GM10248 (cell line): ENCODE measurements at regions not wholly inside any gene's neighbourhood (a gene's known extent, or its start where the extent isn't known, plus 50 kb on each side); places are given as distances from the start of the nearest gene placed in this dataset.

ENCODE experiments used
- CTCF ChIA-PET: fragments of 300-600 bp; sonication (Branson Sonifier 250); formaldehyde crosslinking; extraction: SDS; loops from one replicate; lab custom pipeline; 2021; ENCODE audit warnings: antibody characterized with exemption; lab: Yijun Ruan, JAX
- POLR2A ChIA-PET: fragments of 350-650 bp; sonication (Branson Sonifier 250); formaldehyde crosslinking; extraction: SDS; loops from one replicate; lab custom pipeline; 2020; ENCODE audit warnings: antibody characterized with exemption; lab: Yijun Ruan, JAX
- DNase-seq: peaks from one replicate; pipeline ENCODE4 v3.0.0; 2012; ENCODE audit errors: extremely low spot score
- TF ChIP-seq, protein P1 (sequence below): IDR thresholded peaks from 2 replicates; pipeline ENCODE4 v1.5.1; 2012; ENCODE audit warnings: mild to moderate bottlenecking, low read depth; ENCODE audit errors: extremely low read depth, missing control alignments, control extremely low read depth

DNA sequence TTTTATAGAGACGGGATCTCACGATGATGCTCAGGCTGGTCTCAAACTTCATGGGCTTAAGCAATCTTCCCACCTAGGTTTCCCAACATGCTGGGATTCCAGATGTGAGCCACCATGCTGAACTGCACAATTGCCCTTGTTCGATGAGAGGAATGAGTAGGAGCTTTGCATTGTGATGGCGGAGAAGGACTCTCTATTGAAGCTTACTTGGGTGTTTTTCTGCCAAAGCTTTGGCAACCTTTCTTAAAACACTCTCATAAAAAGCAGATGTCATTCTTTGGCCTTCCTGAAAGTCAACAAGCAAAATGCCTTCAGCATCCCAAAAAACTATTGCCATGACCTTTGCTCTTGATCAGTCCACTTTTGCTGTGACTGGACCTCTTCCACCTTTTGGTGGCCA, 904.8 kb upstream of the TMEM132C start:
- TF ChIP-seq, protein P1, sequence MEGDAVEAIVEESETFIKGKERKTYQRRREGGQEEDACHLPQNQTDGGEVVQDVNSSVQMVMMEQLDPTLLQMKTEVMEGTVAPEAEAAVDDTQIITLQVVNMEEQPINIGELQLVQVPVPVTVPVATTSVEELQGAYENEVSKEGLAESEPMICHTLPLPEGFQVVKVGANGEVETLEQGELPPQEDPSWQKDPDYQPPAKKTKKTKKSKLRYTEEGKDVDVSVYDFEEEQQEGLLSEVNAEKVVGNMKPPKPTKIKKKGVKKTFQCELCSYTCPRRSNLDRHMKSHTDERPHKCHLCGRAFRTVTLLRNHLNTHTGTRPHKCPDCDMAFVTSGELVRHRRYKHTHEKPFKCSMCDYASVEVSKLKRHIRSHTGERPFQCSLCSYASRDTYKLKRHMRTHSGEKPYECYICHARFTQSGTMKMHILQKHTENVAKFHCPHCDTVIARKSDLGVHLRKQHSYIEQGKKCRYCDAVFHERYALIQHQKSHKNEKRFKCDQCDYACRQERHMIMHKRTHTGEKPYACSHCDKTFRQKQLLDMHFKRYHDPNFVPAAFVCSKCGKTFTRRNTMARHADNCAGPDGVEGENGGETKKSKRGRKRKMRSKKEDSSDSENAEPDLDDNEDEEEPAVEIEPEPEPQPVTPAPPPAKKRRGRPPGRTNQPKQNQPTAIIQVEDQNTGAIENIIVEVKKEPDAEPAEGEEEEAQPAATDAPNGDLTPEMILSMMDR, result no peak
- CTCF ChIA-PET, result no interaction called here
- no peak for DNase-seq
- POLR2A ChIA-PET, result no interaction called here

DNA sequence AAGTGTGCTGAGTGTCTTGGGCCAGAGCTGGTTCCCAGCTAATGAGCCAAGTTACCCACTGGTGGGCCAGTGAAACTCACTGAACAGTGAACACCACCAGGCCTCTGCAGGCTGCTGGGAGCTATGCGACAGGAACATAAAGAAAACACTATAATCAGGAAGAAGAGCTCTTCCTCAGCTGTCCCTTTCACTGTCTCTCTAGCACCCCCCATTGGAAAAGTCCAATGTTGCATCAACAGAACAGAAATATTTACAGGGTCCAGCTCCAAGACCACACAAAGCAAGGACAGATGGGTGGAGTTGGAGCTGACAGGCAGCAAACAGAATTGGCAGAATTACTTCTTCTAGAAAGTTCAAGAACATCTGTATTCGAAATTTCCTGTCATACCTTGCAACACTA, 903.6 kb upstream of the TMEM132C start:
- ChIA-PET CTCF (interaction anchor here (1.2 to 1.3 kb wide), 2 partner anchors 18 to 255 kb away, joined by 3 to 5 read pairs; no protein-coding TSS in a partner anchor), POLR2A (no interaction called here)
- TF ChIP-seq, protein P1, result no peak
- DNase-seq, result no peak

DNA sequence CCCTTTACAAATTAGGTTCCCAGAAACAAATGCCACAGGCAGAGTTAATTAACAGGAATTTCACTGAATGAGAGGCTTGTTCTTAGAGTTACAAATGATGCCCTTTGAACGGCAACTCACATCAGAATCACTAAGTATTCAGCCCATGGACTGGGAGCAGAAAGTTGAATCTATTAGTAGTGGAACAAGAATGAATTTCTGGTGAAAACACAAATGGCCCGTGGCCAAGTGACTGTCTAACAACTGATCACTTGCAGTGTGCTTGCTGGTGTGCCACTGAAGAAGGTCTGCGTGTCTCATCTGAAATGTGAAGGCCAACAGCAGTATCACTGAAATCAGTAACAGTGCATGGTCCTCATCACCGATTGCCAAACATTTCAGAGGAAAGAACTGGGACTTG, 893.4 kb upstream of the TMEM132C start:
- ChIA-PET CTCF (no interaction called here), POLR2A (no interaction called here)
- TF ChIP-seq, protein P1, result no peak
- no peak for DNase-seq

DNA sequence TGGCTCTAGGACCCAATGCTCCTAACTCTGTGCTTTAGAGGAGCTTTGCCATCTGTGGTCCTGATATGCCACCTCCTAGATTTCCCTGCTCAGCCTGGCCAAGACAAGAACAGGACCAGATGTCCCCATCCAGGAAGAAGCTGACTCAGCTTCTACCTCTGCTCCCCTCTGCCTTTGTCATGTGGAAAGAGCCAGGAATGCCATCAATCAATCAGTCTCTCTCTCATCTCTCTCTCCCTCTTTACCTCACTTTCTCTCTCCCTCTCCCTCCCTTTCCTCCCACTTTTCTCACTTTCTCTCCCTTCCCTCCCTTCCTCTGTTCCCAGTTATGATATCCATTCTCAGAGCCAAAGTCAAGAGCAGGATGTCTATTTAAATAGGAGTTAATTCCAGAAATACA, 892.5 kb upstream of the TMEM132C start:
- POLR2A ChIA-PET, result no interaction called here
- CTCF ChIA-PET, result no interaction called here
- DNase-seq, result no peak
- TF ChIP-seq, protein P1, result no peak

DNA sequence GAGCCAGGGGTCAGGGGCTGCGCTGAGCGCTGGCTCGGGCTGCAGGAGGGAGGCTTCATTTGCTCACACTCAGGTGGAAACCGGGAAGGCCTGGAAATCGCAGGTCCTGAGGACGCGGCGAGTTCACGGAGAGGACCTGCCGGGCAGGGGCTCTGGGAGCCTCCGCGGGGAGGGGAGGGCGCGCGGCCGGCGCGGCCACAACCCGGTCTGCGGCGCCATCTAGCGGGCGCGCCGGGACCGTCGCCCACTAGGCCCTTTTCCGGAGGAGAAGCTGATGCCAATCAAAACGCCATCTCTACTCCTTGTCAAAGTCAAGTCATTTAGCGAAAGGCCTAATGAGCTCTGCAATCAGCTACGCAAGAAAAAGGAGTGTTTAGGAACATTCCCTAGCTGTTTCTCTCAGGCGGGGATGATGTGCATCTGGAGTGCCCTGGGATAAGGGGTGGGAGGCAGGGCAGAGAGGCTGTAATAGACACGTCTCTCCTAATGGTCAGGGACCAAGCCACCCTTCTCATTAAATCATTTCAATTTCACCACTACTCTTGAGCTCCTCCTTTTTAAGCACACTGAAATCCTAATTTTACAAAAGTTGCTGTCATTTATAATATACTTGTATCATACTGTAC, 885.8 kb upstream of the TMEM132C start:
- TF ChIP-seq, protein P1, result peak; percentile 77
- ChIA-PET CTCF (interaction anchor here (0.6 to 2.1 kb wide), 15 partner anchors 9 to 1824 kb away, joined by 3 to 16 read pairs (median 3); no protein-coding TSS in a partner anchor), POLR2A (no interaction called here)
- DNase-seq, result peak; percentile 53

DNA sequence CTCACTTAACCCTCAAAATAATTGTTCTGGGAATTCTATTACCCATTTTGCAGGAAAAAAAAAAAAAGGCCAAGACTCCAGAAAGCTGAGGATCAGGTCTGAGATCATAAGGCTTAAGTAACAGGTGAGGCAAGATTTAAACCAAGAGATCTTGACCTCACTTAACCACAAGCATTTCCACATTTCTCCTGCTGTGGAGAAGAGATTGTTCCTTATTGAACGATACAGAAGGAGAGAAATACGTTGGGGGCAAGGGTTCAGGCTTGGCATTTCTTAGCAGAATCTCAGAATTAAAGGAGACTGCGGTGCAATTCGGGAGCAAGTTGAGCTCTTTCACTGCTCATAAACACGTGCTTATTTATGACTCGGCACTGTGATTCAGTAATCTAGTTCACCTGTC, 885.3 kb upstream of the TMEM132C start:
- POLR2A ChIA-PET, result no interaction called here
- TF ChIP-seq, protein P1, result no peak
- no peak for DNase-seq
- CTCF ChIA-PET, result interaction anchor here (0.6 to 2.1 kb wide), 15 partner anchors 9 to 1824 kb away, joined by 3 to 16 read pairs (median 3); no protein-coding TSS in a partner anchor
